GM23338 (cell line): ENCODE measurements at regions not wholly inside any gene's neighbourhood (a gene's known extent, or its start where the extent isn't known, plus 50 kb on each side); places are given as distances from the start of the nearest gene placed in this dataset.

Experiments used
- ATAC-seq: fragments of 200-7000 bp; cut with Tn5 transposase; 3 replicates; pipeline ENCODE4 v1.9.1; 2020
- DNase-seq: peaks from one replicate; pipeline ENCODE4 v3.0.0-alpha.2; 2015; ENCODE audit warnings: low spot score
- H2AFZ ChIP-seq: fragments of 200-600 bp; sonication (generic); 2 replicates; pipeline ENCODE4 v1.8.0; 2016; ENCODE audit warnings: antibody characterized with exemption, mild to moderate bottlenecking, moderate library complexity
- H3F3A ChIP-seq: fragments of 200-600 bp; sonication (generic); replicated peaks from 2 replicates; pipeline ENCODE4 v1.8.0; 2017; ENCODE audit warnings: antibody characterized with exemption, mixed run types, low read depth
- H3K27ac ChIP-seq: fragments of 200-600 bp; sonication (generic); 2 replicates; pipeline ENCODE4 v1.6.1; 2016; ENCODE audit warnings: low read depth
- H3K27me3 ChIP-seq: fragments of 200-600 bp; sonication (generic); 2 replicates; pipeline ENCODE4 v1.8.0; 2016; ENCODE audit warnings: mild to moderate bottlenecking, mixed run types, moderate library complexity; ENCODE audit not compliant: insufficient read depth
- H3K36me3 ChIP-seq: fragments of 200-600 bp; sonication (generic); 2 replicates; pipeline ENCODE4 v1.8.0; 2016; ENCODE audit warnings: mild to moderate bottlenecking; ENCODE audit not compliant: insufficient read depth
- H3K4me1 ChIP-seq: fragments of 200-600 bp; sonication (generic); 2 replicates; pipeline ENCODE4 v1.8.0; 2016; ENCODE audit warnings: mild to moderate bottlenecking, moderate library complexity; ENCODE audit not compliant: insufficient read depth
- H3K4me2 ChIP-seq: fragments of 200-600 bp; sonication (generic); 2 replicates; pipeline ENCODE4 v1.7.1; 2017; ENCODE audit warnings: mixed run types
- H3K4me3 ChIP-seq: fragments of 200-600 bp; sonication (generic); 2 replicates; pipeline ENCODE4 v1.6.1; 2016; ENCODE audit warnings: mixed run types
- H3K79me2 ChIP-seq: fragments of 200-600 bp; sonication (generic); replicated peaks from 2 replicates; pipeline ENCODE4 v1.8.0; 2017; ENCODE audit warnings: mild to moderate bottlenecking; ENCODE audit not compliant: insufficient read depth
- H3K9me2 ChIP-seq: fragments of 200-600 bp; sonication (generic); 2 replicates; pipeline ENCODE4 v1.8.0; 2017; ENCODE audit not compliant: insufficient read depth
- H4K20me1 ChIP-seq: fragments of 200-600 bp; sonication (generic); replicated peaks from 2 replicates; pipeline ENCODE4 v1.8.0; 2017; ENCODE audit warnings: mild to moderate bottlenecking; ENCODE audit not compliant: insufficient read depth
- H3K27ac Mint-ChIP-seq: 2 replicates; pipeline ENCODE4 v1.8.0; 2020; ENCODE audit warnings: inconsistent platforms, mild to moderate bottlenecking, moderate library complexity, mixed read lengths
- H3K27me3 Mint-ChIP-seq: 3 replicates; pipeline ENCODE4 v1.8.0; 2022; ENCODE audit warnings: low read depth, mild to moderate bottlenecking, moderate library complexity, mixed read lengths, inconsistent platforms; ENCODE audit not compliant: insufficient read depth, poor library complexity
- H3K36me3 Mint-ChIP-seq: 3 replicates; pipeline ENCODE4 v1.8.0; 2021; ENCODE audit warnings: low read depth, mild to moderate bottlenecking, inconsistent platforms, moderate library complexity, mixed read lengths
- H3K4me1 Mint-ChIP-seq: 3 replicates; pipeline ENCODE4 v1.8.0; 2020; ENCODE audit warnings: mild to moderate bottlenecking, inconsistent platforms, mixed read lengths
- H3K4me3 Mint-ChIP-seq: 3 replicates; pipeline ENCODE4 v1.8.0; 2021; ENCODE audit warnings: moderate library complexity, mild to moderate bottlenecking, inconsistent platforms, mixed read lengths
- H3K9me3 Mint-ChIP-seq: 3 replicates; pipeline ENCODE4 v1.8.0; 2020; ENCODE audit warnings: moderate library complexity, mild to moderate bottlenecking, inconsistent platforms, mixed read lengths
- CREB1 ChIP-seq: fragments of 250-450 bp; sonication (Bioruptor Pico); IDR thresholded peaks from 2 replicates; pipeline ENCODE4 v1.5.0; 2020; ENCODE audit warnings: low read depth, mild to moderate bottlenecking, moderate library complexity
- EZH2 ChIP-seq: fragments of 200-600 bp; sonication (generic); IDR thresholded peaks from one replicate; pipeline ENCODE4 v1.8.0; 2017; ENCODE audit warnings: antibody characterized with exemption, mild to moderate bottlenecking, low read depth; ENCODE audit not compliant: unreplicated experiment
- EZH2phosphoT487 ChIP-seq: fragments of 200-600 bp; sonication (generic); IDR thresholded peaks from one replicate; pipeline ENCODE4 v1.8.1; 2018; ENCODE audit warnings: antibody characterized with exemption; ENCODE audit not compliant: unreplicated experiment
- JUNB ChIP-seq: IDR thresholded peaks from one replicate; pipeline ENCODE4 v1.6.1; 2016; ENCODE audit warnings: antibody characterized with exemption; ENCODE audit not compliant: unreplicated experiment
- NANOG ChIP-seq: IDR thresholded peaks from 2 replicates; pipeline ENCODE4 v1.6.1; 2016; ENCODE audit warnings: antibody characterized with exemption, borderline replicate concordance
- POLR2AphosphoS5 ChIP-seq: IDR thresholded peaks from 2 replicates; pipeline ENCODE4 v1.6.1; 2016; ENCODE audit warnings: antibody characterized with exemption, low read depth
- STAT1 ChIP-seq: IDR thresholded peaks from one replicate; pipeline ENCODE4 v1.6.1; 2016; ENCODE audit warnings: antibody characterized with exemption; ENCODE audit not compliant: unreplicated experiment
- ZNF114 ChIP-seq: fragments of 250-450 bp; sonication (Bioruptor Pico); IDR thresholded peaks from 2 replicates; pipeline ENCODE4 v1.5.0; 2020; ENCODE audit warnings: mild to moderate bottlenecking, moderate library complexity
- ZNF331 ChIP-seq: fragments of 250-450 bp; sonication (Bioruptor Pico); IDR thresholded peaks from 2 replicates; pipeline ENCODE4 v1.5.0; 2020; ENCODE audit warnings: low read depth, mild to moderate bottlenecking, moderate library complexity
- TF ChIP-seq, protein P1 (sequence below): IDR thresholded peaks from one replicate; pipeline ENCODE4 v1.6.1; 2018; ENCODE audit warnings: antibody characterized with exemption; ENCODE audit not compliant: unreplicated experiment
- TF ChIP-seq, protein P2 (sequence below): fragments of 250-450 bp; sonication (Bioruptor Pico); IDR thresholded peaks from 2 replicates; pipeline ENCODE4 v1.5.0; 2020; ENCODE audit warnings: mild to moderate bottlenecking, moderate library complexity
- TF ChIP-seq, protein P3 (sequence below), 2 experiments: fragments of 200-600 bp in 1 of 2; sonication (generic) in 1 of 2; conservative IDR thresholded peaks; 2 replicates each; pipeline versions ENCODE4 v1.5.1 to v1.6.1; 2016 to 2017; ENCODE audit warnings: antibody characterized with exemption in 2 of 2, low read depth in 2 of 2, mild to moderate bottlenecking in 2 of 2, moderate library complexity in 1 of 2
- TF ChIP-seq, protein P4 (sequence below): IDR thresholded peaks from 2 replicates; pipeline ENCODE4 v1.6.1; 2016; ENCODE audit warnings: antibody characterized with exemption

DNA sequence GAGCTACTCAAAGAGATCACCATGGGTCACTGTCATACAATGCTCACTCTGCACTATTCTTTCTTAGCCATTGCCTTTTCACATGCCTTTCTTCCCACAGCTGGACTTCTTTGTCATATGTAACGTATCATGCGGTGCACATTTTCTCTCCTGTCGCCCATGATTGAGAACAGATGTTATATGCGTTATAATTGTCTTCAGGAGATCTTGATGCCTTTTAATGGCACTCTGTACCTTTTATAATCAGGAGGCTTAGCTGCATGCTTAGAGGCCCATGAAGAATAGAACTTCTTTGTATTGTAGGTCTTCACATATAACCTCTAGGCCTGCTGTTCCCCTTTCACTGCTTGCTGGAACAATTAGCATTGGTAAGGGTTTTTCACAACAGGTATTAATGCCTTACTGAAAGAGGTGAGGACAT, 436.1 kb downstream of the CDH10 start:
- H3K27ac ChIP-seq, result no peak overlapping the region; the same call in 1 of the 2 replicates
- H4K20me1 ChIP-seq, result no peaks in the 10 kb centered on the region
- H3K9me2 ChIP-seq, result no peaks in the 10 kb centered on the region
- H2AFZ ChIP-seq, result no peak overlapping the region
- no peaks in the 10 kb centered on the region for H3K79me2 ChIP-seq
- Mint-ChIP-seq H3K9me3 (peaks cover 18% of the 10 kb centered on the region), H3K4me1 (peaks cover 24% of the 10 kb centered on the region), H3K36me3 (peaks cover 11% of the 10 kb centered on the region; the same call in 2 of the 3 replicates), H3K4me3 (no peak overlapping the region), H3K27me3 (peaks cover 3% of the 10 kb centered on the region), H3K27ac (peak overlapping the region; percentile 25)
- no peak for TF ChIP-seq JUNB
- TF ChIP-seq, protein P1, sequence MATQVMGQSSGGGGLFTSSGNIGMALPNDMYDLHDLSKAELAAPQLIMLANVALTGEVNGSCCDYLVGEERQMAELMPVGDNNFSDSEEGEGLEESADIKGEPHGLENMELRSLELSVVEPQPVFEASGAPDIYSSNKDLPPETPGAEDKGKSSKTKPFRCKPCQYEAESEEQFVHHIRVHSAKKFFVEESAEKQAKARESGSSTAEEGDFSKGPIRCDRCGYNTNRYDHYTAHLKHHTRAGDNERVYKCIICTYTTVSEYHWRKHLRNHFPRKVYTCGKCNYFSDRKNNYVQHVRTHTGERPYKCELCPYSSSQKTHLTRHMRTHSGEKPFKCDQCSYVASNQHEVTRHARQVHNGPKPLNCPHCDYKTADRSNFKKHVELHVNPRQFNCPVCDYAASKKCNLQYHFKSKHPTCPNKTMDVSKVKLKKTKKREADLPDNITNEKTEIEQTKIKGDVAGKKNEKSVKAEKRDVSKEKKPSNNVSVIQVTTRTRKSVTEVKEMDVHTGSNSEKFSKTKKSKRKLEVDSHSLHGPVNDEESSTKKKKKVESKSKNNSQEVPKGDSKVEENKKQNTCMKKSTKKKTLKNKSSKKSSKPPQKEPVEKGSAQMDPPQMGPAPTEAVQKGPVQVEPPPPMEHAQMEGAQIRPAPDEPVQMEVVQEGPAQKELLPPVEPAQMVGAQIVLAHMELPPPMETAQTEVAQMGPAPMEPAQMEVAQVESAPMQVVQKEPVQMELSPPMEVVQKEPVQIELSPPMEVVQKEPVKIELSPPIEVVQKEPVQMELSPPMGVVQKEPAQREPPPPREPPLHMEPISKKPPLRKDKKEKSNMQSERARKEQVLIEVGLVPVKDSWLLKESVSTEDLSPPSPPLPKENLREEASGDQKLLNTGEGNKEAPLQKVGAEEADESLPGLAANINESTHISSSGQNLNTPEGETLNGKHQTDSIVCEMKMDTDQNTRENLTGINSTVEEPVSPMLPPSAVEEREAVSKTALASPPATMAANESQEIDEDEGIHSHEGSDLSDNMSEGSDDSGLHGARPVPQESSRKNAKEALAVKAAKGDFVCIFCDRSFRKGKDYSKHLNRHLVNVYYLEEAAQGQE, result no peak
- TF ChIP-seq EZH2phosphoT487, result no peak
- TF ChIP-seq POLR2AphosphoS5, result no peak
- peak; percentile 88 for TF ChIP-seq ZNF114 (CRISPR knock-in tag)
- TF ChIP-seq, protein P2, sequence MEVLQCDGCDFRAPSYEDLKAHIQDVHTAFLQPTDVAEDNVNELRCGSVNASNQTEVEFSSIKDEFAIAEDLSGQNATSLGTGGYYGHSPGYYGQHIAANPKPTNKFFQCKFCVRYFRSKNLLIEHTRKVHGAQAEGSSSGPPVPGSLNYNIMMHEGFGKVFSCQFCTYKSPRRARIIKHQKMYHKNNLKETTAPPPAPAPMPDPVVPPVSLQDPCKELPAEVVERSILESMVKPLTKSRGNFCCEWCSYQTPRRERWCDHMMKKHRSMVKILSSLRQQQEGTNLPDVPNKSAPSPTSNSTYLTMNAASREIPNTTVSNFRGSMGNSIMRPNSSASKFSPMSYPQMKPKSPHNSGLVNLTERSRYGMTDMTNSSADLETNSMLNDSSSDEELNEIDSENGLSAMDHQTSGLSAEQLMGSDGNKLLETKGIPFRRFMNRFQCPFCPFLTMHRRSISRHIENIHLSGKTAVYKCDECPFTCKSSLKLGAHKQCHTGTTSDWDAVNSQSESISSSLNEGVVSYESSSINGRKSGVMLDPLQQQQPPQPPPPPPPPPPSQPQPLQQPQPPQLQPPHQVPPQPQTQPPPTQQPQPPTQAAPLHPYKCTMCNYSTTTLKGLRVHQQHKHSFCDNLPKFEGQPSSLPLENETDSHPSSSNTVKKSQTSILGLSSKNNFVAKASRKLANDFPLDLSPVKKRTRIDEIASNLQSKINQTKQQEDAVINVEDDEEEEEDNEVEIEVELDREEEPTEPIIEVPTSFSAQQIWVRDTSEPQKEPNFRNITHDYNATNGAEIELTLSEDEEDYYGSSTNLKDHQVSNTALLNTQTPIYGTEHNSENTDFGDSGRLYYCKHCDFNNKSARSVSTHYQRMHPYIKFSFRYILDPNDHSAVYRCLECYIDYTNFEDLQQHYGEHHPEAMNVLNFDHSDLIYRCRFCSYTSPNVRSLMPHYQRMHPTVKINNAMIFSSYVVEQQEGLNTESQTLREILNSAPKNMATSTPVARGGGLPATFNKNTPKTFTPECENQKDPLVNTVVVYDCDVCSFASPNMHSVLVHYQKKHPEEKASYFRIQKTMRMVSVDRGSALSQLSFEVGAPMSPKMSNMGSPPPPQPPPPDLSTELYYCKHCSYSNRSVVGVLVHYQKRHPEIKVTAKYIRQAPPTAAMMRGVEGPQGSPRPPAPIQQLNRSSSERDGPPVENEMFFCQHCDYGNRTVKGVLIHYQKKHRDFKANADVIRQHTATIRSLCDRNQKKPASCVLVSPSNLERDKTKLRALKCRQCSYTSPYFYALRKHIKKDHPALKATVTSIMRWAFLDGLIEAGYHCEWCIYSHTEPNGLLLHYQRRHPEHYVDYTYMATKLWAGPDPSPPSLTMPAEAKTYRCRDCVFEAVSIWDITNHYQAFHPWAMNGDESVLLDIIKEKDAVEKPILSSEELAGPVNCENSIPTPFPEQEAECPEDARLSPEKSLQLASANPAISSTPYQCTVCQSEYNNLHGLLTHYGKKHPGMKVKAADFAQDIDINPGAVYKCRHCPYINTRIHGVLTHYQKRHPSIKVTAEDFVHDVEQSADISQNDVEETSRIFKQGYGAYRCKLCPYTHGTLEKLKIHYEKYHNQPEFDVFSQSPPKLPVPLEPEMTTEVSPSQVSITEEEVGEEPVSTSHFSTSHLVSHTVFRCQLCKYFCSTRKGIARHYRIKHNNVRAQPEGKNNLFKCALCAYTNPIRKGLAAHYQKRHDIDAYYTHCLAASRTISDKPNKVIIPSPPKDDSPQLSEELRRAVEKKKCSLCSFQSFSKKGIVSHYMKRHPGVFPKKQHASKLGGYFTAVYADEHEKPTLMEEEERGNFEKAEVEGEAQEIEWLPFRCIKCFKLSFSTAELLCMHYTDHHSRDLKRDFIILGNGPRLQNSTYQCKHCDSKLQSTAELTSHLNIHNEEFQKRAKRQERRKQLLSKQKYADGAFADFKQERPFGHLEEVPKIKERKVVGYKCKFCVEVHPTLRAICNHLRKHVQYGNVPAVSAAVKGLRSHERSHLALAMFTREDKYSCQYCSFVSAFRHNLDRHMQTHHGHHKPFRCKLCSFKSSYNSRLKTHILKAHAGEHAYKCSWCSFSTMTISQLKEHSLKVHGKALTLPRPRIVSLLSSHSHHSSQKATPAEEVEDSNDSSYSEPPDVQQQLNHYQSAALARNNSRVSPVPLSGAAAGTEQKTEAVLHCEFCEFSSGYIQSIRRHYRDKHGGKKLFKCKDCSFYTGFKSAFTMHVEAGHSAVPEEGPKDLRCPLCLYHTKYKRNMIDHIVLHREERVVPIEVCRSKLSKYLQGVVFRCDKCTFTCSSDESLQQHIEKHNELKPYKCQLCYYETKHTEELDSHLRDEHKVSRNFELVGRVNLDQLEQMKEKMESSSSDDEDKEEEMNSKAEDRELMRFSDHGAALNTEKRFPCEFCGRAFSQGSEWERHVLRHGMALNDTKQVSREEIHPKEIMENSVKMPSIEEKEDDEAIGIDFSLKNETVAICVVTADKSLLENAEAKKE (CRISPR knock-in tag), result peak; percentile 95
- 0 out of 2 replicates have a peak, but pooled peaks have one; percentile 59 for TF ChIP-seq NANOG
- TF ChIP-seq ZNF331 (CRISPR knock-in tag), result no peak
- TF ChIP-seq CREB1 (CRISPR knock-in tag), result 0 out of 2 replicates have a peak, but pooled peaks have one; percentile 2
- TF ChIP-seq, protein P3, sequence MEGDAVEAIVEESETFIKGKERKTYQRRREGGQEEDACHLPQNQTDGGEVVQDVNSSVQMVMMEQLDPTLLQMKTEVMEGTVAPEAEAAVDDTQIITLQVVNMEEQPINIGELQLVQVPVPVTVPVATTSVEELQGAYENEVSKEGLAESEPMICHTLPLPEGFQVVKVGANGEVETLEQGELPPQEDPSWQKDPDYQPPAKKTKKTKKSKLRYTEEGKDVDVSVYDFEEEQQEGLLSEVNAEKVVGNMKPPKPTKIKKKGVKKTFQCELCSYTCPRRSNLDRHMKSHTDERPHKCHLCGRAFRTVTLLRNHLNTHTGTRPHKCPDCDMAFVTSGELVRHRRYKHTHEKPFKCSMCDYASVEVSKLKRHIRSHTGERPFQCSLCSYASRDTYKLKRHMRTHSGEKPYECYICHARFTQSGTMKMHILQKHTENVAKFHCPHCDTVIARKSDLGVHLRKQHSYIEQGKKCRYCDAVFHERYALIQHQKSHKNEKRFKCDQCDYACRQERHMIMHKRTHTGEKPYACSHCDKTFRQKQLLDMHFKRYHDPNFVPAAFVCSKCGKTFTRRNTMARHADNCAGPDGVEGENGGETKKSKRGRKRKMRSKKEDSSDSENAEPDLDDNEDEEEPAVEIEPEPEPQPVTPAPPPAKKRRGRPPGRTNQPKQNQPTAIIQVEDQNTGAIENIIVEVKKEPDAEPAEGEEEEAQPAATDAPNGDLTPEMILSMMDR (conservative IDR thresholded peaks at IDR 0.05; ENCODE audit: low read depth in 2 of 2), result no peak
- TF ChIP-seq, protein P4, sequence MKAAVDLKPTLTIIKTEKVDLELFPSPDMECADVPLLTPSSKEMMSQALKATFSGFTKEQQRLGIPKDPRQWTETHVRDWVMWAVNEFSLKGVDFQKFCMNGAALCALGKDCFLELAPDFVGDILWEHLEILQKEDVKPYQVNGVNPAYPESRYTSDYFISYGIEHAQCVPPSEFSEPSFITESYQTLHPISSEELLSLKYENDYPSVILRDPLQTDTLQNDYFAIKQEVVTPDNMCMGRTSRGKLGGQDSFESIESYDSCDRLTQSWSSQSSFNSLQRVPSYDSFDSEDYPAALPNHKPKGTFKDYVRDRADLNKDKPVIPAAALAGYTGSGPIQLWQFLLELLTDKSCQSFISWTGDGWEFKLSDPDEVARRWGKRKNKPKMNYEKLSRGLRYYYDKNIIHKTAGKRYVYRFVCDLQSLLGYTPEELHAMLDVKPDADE, result no peak
- TF ChIP-seq EZH2, result no peak
- TF ChIP-seq STAT1, result no peak
- no peak overlapping the region; the same call in 1 of the 2 replicates for H3K4me2 ChIP-seq
- H3F3A ChIP-seq, result no peaks in the 10 kb centered on the region
- DNase-seq (peak; percentile 63), ATAC-seq (peak; percentile 97)
- no peaks in the 10 kb centered on the region for H3K36me3 ChIP-seq
- H3K4me3 ChIP-seq, result no peak overlapping the region
- peaks cover 10% of the 10 kb centered on the region; the same call in 1 of the 2 replicates for H3K4me1 ChIP-seq
- no peaks in the 10 kb centered on the region for H3K27me3 ChIP-seq
